GM06990 (cell line): ENCODE measurements at regions not wholly inside any gene's neighbourhood (a gene's known extent, or its start where the extent isn't known, plus 50 kb on each side); places are given as distances from the start of the nearest gene placed in this dataset.

Source experiments
- DNase-seq: peaks from one replicate; pipeline ENCODE4 v3.0.0-alpha.2; 2011; ENCODE audit not compliant: insufficient read length; ENCODE audit errors: extremely low read depth
- H3K27me3 ChIP-seq: replicated peaks from 2 replicates; pipeline ENCODE4 v1.6.0; 2011; ENCODE audit warnings: low read length; ENCODE audit not compliant: control insufficient read depth, insufficient read depth
- H3K36me3 ChIP-seq: 2 replicates; pipeline ENCODE4 v1.5.1; 2011; ENCODE audit warnings: low read length; ENCODE audit not compliant: control insufficient read depth, insufficient read depth
- H3K4me3 ChIP-seq: replicated peaks from 2 replicates; pipeline ENCODE4 v1.5.1; 2011; ENCODE audit warnings: low read depth, mild to moderate bottlenecking, control low read depth, low read length
- TF ChIP-seq, protein P1 (sequence below): IDR thresholded peaks from 2 replicates; pipeline ENCODE4 v1.5.1; 2011; ENCODE audit warnings: low read length, control low read depth, mild to moderate bottlenecking, inconsistent platforms; ENCODE audit not compliant: insufficient read depth, poor library complexity, severe bottlenecking

DNA sequence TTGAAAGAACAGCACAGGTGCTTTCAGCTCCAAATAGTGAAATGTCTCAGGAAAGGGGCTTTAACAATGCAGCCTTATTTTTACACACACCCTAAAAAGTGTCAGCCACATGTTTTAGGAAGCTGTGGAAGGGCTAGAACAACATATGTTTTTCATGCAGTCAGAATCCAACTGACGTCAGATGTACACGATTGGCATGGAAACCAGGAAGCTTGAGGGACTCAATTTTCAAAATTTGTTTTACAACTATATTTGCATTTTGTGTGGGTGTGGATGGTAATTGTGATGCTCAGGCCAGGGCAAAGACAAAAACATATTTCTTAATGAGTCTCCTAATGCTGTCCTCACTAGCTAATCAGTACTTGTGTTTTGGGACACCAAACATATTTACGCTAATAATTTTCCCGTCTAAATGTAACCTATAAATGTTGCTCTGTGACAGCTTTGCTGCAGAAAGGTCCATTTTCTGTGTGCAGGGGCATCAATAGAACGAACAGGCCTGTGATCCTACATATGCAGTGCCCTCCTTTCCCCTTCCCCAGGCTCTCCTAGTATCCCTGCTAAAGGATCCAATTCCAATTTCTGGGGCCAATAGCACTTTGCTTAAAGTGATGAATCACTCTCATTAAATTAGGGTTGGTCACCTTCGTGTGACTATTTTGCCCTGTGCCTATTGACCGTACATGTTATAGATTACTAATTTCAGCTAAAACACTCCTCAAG, 434.0 kb upstream of the CDH5 start:
- Histone ChIP-seq H3K27me3 (no peaks in the 10 kb centered on the region), H3K4me3 (no peak overlapping the region), H3K36me3 (no peaks in the 10 kb centered on the region)
- no peak for DNase-seq
- TF ChIP-seq, protein P1, sequence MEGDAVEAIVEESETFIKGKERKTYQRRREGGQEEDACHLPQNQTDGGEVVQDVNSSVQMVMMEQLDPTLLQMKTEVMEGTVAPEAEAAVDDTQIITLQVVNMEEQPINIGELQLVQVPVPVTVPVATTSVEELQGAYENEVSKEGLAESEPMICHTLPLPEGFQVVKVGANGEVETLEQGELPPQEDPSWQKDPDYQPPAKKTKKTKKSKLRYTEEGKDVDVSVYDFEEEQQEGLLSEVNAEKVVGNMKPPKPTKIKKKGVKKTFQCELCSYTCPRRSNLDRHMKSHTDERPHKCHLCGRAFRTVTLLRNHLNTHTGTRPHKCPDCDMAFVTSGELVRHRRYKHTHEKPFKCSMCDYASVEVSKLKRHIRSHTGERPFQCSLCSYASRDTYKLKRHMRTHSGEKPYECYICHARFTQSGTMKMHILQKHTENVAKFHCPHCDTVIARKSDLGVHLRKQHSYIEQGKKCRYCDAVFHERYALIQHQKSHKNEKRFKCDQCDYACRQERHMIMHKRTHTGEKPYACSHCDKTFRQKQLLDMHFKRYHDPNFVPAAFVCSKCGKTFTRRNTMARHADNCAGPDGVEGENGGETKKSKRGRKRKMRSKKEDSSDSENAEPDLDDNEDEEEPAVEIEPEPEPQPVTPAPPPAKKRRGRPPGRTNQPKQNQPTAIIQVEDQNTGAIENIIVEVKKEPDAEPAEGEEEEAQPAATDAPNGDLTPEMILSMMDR: no peak

GRCh38 chr16:65922923-65923322, 443.6 kb upstream of the CDH5 start:
- TF ChIP-seq, protein P1: no peak
- Histone ChIP-seq H3K27me3 (no peaks in the 10 kb centered on the region), H3K4me3 (no peak overlapping the region), H3K36me3 (no peaks in the 10 kb centered on the region)
- DNase-seq: no peak

DNA sequence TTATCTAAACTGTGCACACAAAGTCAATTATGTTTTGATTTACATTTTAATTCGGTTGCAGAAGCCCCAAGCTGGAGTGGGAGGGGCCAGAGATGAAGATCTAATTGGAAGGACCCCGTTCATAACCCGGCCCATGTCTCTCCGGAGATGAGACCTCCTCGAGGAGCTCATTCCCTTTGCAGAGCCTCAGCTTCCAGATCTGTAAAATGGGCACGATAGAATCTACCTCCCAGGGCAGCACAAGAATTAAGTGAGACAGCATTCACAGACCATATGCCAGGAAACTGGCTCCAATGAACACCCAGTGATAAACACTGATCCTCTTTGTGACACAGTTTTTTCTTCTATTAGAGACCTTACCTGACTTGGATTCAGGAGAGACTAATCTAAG, 446.5 kb upstream of the CDH5 start:
- no peaks in the 10 kb centered on the region for H3K36me3 ChIP-seq
- H3K4me3 ChIP-seq: no peak overlapping the region
- DNase-seq: no peak
- H3K27me3 ChIP-seq: no peaks in the 10 kb centered on the region
- TF ChIP-seq, protein P1: no peak

DNA sequence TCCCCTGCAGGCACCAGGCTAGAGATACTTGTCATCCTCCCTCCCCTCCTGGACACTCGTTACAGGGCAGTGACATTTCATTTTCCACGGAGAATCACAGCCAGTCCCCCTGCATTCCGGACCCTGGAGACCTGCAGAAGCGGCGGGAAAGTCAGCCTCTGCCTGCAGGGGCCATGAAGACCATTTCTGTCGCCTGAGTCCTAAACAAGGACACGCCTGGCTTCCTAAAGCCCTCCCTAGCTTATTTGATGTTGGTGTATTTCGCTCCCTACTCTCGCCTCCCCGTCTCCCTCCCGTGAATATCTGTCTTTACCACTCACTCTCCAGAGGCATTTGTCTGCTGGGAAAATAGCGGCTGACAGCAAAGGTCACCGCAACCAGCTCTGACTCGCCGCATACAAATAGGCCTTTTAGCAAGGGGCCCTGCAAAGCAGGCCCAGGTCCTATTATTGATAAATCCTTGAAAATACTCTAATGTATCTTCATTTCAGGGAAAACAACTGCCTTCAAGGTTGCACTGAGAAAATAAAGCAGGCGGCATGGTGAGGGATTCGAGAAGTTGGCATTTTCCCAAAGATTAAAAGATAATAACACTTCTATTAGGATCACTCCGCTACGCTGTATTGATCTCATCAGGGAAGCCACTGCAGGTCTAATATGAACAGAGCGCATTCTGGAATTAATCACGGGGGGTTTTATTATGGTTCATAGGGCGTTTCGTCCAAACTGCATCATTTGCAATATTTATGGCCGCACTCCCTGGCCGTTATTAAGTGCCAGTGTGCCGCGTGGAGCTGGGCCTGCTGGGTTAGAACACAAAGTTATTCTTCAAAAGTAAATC, 447.1 kb upstream of the CDH5 start:
- no peak overlapping the region for H3K4me3 ChIP-seq
- H3K27me3 ChIP-seq: no peaks in the 10 kb centered on the region
- TF ChIP-seq, protein P1: no peak
- H3K36me3 ChIP-seq: no peaks in the 10 kb centered on the region
- no peak for DNase-seq

GRCh38 chr16:65917466-65917865, 449.0 kb upstream of the CDH5 start:
- Histone ChIP-seq H3K36me3 (no peaks in the 10 kb centered on the region), H3K4me3 (no peak overlapping the region), H3K27me3 (no peaks in the 10 kb centered on the region)
- TF ChIP-seq, protein P1: no peak
- no peak for DNase-seq
